ENCODE measurements at regions not wholly inside any gene's neighbourhood (a gene's known extent, or its start where the extent isn't known, plus 50 kb on each side); places are given as distances from the start of the nearest gene placed in this dataset.
"Not testable (repeated sequence)": the region's sequence is repeated elsewhere in the genome, so short reads cannot be mapped to it uniquely, and the experiment has no call there.

DNA sequence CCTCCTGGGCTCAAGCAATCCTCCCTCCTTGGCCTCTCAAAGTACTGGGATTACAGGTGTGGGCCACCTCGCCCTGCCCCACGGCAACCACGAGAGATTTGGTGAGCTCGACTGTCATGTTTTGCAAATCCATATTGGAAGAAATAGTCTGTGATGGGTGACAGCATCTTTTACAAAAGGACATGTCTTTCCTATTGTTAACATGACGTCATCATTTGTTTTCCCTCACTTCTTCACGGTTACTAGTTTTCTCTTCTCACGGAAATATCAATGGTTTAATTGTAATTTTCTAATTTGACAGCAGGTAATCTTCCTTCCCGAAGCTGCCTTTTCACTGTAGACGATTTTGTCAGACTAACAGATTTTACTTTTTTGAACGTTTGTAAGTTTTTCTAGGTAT lies 110.8 kb upstream of the GREM2 start:
- DNase-seq: no peak

DNA sequence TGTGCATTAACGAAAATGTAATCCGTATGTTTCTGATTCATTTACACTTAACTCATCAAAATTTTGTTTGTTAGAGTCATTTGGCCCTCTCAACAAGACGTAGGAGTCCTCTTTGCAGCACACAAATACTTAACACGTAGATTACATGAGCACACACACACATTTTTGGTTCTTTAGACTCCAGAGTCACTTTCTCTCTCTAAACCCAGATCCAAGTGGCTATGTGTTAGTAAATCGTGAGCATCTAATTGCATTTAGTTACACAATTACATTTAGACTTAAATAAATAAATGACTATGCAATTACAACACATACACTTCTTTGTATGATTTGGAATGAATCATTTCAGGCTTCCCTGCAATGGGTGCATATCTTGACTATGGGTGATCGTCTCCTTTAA lies 109.0 kb upstream of the GREM2 start:
- no peak for DNase-seq

DNA sequence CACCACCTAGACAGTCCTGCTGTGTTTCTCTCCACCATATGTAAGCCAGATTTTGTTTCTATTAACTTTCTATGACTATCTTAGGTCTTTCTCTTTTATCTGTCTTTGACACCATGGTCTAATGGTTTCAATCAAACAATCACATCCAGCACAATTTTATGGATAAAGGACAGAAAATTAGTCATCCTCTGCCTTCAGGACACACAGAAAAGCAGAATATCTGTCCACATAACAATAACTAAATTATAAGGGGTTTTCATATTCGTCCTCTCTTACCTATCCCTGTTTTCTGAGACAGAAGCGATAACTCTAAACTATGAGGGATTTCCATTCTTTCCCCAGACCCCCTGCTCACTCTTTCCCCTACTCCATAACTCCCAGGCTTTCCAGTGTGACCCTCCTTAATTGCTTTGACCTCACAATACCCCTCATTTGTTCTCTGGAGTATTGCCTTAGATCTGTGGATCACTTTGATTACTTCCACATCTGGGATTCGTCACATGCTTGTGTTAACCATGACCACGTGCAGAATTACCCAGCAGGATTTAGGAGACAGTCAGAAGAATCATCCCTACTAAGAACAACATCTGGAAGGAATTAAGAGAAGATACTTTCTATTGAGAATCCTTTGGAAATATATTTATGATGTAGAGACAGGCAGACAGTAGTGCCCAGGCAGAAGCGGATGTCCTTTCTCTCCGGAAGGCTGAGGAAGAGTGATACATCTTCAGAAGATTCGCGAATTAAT lies 108.2 kb upstream of the GREM2 start:
- DNase-seq: no peak

DNA sequence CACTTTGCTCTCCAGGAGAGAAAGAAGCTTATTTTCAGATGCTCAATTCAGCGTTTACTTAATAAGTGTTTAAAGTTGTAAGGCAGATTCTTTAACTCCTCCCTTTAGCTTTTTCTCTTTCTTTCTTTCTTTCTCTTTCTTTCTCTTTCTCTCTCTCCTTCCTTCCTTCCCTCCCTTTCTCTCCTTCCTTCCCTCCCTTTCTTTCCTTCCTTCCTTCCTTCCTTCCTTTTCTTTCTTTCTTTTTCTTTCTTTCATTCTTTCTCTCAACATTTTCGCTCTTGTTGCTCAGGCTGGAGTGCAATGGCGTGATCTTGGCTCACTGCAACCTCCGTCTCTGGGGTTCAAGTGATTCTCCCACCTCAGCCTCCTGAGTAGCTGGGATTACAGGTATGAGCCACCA lies 104.6 kb upstream of the GREM2 start:
- not testable (repeated sequence) for DNase-seq

DNA sequence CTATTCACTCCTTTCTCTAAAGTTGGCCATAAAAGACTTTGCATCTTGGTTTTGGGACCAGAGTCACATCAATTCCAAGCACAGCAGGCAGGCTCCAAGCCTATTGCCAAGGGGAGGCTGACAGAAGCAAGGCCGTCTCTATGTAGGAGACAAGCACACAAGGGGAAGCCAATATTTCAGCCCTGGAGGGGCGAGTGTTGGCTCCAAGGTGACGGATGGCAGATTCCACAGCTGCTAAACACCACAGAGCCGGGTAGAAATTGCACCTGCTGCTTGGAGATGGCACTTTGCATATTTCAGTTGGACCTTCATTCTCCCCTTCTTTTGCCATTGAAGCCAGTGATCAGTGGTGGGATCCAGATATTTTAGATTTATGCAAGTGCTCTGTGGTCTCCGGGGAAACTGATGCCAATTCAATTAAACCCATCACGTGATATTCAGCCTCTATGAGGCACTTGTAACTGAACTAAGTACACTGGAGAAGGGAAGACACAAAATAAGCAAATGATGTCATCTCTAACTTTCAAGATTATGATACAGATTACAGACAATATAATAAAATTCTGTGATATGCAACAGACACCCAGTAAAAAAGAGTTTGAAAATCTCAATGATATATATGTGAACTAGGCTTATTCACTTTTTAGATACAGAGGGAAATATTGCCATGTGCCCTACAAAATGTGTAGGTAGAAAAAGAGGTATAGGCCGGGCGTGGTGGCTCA lies 102.8 kb upstream of the GREM2 start:
- peak in 1 of 2 experiments; percentile 9 for DNase-seq

DNA sequence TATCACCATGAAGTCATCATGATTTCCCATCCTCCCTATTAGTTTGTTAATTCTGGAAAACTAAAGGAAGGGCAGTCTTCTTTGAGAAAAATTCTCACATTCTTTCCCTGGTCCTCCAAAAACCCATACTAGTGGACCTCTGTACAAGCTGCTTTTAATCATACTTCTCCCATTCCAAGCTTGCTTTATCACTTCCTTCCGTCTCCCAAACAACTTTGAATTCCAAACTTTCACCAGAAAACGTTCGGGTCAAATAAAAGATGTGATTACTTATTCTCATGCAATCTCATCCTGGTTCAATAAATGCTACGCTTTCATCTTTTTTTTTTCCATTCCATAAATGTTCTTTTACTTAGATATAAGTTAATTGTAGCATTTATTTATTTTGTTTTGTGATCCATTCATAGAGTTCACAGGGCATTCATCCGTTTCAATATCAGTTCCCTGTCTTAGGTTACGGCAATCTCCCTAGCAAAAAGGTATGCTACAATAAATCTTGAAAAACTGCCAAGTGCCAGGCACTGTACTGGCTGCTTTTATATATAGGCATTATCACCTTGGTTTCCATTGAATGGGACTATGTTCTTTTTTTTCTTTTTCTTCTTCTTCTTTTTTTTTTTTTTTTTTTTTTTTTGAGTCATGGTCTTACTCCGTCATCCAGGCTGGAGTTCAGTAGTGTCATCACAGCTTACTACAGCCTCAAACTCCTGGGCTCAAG lies 100.2 kb upstream of the GREM2 start:
- no peak for DNase-seq

DNA sequence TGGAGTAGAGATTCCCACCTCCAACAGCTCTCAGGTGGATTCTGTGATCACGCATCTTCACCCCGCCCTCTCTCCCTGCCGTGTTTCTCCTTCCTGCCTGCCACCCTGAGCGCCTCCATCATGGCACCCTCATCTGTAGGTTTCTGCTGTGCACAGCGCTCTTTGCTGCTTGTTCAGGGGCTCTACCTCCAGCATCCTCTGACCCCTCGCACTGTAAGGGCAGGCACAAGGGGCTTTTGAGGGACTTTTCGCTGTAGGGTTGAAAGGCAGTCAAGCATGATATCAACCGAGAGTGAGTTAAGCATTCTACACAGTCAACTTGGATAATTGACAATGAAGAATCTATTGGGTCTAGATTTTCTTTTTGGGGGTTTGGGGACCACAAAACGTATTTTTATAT lies 99.1 kb upstream of the GREM2 start:
- DNase-seq: no peak

DNA sequence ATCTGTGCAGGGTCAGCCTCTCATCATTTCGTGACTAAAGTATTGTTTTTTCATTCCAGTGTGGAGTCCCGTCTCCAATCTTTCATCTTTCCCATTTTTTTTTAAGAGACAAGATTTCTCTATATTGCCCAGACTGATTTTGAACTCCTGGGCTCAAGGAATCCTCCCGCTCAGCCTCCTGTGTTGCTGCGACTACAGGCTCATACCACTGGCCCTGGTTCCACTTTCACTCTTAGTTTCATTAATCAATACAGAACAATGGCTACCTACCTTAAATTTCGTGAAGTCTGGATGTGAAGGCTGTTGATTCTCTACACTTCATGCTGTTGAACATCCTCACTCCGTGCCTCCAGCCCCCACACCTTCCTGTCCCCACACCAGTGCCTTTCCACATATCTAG lies 97.7 kb upstream of the GREM2 start:
- DNase-seq: no peak

DNA sequence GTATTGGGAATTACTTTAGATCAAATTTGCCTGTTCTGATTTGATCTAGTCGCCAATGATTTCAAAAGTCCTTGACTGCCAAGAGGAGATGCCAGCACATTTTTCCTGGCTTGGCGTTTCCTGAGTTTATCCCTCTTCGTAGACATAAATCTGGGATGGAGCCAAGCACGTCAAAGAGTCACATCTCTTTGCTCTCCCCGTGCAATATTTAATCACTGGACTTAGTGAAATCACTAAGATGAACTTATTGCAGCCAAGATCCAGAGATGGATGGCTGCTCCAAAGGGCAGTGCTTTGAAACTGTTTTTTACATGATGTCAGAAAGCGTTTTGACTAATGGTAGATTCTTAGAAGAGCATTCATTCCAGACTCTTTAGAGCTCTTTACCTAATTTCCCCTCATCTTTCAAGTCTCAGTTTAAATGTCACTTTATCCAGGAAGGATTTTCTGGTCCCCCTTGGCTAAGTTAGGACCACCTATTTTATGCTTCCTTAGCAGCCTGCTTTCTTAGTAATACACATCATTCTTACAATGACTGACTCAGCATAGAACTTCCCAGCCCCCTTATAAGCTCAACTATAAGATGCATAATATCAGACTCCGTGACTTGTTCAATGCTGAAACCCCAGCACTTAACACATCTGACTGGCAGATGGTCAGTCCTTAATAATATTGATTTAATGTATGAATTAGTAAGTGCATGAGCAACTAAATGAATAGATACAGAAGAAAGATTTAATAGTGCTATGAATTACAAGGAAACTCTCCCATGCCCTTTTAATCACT lies 94.4 kb upstream of the GREM2 start:
- no peak for DNase-seq

DNA sequence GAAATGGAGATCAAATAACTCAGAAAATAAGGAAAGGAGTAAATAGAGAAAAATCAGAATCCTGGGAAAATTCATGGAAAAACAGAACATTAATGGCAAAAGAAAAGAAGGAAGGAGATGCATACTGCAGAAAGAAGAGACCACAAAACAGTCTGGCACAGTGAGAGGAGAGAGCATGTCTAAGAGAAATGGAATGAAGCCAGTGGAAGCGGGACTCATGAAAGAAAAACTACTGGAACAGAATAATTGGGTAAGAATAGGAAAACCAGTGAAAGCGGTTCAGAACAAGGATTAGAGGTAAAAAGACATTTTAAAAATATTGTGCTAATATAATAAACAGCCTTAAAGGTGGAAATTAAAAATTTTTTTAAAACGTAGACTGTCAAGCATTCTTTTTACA lies 93.6 kb upstream of the GREM2 start:
- no peak for DNase-seq

DNA sequence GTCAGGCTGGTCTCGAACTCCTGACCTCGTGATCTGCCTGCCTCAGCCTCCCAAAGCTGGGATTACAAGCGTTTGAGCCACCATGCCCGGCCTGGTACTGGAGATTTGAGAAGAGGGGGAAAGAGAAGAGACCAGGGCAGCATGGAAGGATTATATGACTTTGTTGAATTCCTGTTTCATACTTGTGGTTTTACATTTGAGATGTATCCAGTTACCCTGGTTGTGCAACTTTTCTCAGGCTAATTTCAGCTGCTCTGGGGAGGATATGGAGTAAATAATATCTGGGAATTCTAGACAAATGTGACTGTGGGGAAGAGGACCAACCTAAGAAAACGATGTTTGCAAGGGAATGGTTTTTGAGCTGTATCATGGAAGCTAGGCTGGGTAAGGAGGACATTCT lies 89.5 kb upstream of the GREM2 start:
- DNase-seq: no peak

DNA sequence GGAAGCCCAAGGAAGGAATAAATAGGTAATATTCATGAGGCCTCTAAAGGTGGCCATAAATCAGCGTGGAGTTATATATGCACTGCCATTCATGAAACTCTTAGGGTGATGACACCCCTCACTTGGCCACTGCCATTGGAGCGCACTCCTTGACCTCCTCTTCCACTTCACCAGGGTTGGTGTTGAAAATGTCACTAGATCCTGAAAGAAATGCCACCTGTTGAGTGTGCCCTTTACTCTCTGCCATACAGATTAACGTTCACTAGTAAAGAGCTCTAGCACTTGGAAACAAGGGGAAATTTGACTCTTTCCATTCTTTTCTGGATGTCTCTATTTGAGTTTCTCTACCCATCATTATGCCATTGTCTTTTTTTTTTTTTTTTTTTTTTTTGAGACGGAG lies 83.5 kb upstream of the GREM2 start:
- no peak for DNase-seq

DNA sequence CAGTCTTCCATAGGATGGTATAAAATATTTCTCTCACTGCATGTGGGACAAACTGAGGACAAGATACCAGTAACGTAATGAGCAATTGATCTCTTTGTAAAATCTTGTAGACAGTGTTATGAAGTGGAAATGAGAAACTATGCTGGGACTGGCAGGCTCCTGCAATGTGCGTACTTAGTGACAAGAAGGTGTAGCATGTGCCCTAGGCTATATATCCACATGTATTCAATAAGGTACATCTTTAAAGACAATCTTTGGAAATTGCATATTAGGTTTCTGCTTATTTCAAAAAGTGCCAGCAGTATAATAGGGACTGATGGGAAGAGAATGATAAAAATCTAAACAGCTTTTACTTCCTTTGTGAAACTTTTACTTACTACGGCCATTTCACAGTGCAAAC lies 81.9 kb upstream of the GREM2 start:
- no peak for DNase-seq

DNA sequence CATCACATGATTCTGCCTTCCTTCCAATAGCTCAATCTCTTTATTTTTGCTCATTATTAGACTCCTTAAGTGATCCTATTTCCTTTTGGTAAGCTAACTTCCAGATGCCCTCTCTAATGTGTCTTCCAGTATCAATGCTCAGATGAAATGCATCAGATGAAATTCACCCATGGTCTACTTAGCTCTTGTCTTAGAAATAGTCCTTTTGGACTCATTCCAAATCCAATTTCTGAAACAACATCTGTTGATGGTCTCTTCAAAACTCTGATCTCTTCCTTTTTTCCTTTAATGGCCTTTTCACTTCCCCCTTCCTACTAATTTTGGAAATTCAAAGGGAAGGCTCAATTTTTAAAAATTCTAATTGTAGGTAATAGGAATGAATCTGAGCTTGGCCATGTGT lies 81.1 kb upstream of the GREM2 start:
- no peak for DNase-seq

DNA sequence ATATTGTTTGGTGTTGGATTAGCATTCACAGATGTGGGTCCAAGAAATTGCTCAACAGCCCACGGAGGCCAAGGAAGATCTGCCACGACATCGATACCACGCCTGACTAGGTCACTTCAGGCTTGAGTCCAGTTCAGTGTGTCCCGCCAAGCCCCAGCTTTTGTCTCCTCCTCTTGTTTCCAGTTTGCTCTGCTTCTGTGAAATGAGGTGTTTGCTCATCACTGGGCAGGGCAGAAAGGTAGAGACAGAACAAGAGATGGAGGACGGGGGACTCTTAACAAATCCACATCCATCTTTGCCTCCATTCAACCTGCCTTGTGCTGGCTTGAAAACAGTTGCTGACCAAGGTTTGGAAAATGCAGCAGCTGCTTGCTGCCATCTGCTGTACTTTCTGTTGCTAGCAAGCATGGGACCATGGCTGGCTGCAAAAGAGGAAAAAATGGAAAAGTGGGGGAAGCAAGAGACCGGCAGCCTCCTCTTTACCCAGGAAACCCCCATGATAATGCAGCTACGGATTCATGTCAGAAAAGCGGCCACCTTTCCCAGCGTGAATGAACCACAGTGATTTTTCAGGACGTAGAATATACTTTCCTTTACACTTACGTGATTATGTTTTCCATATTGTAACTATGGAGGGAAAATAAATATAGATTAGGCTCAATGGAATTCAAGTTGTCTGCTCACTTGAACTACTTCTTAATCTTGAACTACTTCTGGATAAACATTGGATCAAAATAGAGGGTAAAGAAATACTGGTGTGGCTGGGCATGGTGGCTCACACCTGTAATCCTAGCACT lies 80.2 kb upstream of the GREM2 start:
- DNase-seq: peak; percentile 29 to 51

DNA sequence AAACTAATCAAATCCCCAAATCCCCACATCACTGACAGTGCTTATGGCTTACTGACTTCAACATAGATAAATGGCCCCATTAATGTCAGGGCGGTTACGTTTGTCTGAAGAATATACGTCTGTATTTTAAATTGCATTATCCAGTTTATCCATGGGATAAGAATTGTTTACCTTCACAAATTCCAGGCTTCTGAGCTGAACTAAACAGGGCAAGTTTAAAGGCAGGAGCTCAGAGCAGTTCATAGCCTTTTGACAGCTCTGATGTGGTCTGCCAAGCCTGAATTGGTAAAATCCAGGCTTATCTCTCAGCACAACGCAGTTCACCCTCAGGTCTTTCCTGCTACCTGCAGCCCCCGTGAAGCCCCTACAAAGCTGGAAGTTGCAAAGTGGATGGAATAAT lies 79.5 kb upstream of the GREM2 start:
- DNase-seq: no peak

DNA sequence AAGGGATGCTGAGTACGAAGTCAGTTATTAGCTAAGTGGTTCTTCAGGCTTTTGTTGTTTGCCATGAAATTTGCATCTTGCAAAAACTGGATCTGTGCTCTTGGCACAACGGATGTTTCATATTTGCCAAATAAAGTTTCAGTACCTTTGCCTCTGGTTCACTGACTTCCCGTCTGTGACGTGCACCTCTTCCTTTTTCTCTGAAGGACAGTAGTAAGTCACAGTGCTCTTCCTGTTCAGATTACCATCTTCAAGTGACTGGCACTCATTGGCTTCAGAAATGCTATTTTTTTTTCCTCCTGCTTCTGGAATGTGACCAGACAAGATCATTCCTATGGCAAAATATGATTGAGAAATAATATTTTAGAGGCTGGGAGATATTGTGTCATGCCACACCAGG lies 75.9 kb upstream of the GREM2 start:
- DNase-seq: no peak

DNA sequence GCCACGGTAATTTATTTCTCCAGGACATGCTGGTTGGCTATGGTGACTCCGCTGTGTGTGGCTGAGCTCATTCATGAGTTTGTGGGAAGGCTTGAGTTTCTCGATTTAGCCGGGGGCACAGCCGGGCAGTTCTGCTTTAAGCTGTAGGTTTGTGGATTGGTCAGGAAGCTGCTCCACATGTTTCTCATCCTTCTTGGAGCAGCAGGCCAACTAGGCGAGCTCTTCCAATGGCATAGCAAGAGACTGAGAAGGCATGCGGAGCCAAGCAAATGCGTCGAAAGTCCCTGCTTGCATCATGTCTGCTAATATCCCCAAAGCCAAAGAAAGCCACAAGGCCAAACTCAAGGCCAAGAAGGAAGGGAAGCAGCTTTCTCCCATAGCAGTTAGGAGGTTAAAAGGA lies 71.6 kb upstream of the GREM2 start:
- DNase-seq: no peak

DNA sequence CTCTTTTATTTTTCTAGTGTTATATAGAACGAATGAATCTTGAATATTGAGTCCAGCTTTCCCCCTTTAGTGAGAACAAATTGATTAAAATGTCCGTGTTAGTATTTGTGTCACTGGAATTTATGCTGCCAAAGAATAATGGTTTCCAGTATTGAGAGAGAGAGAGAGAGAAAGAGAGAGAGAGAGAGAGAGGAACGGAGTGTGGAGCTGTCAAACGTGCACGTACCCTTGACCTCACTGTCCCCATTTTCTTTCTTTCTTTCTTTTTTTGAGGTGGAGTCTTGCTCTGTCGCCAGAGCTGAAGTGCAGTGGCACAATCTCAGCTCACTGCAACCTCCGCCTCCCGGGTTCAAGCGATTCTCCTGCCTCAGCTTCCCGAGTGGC lies 70.9 kb upstream of the GREM2 start:
- no peak for DNase-seq

DNA sequence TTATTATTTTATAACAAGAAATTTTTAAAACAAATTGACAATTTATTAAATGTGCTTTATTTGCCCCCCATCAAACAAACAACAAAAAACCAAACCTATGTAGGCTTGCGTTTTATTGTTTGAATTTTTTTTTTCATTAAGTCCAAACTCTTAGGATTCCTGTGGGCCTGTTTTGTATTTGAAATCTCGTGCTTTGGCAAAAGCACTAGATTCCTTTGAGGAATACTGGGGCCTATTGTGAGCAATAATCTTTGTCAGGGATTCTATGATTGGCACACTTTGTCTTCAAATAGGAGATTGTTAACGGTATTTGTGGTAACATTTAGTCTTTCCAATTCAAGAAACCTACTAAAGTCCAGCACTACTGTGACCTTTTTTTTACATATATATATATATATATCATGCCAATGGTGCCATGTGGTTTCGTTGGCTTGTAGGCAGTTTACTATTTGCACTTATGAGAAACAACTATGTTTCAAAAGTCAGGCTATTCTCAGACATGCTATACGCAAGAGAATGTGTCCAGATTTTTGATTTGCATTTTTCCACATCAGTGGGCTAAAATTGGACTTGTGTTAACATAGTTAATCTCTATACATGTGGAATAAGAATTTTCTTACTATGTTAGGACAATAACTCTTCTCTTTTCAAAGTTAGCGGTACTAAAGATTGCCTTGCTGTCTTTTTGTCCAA lies 70.4 kb upstream of the GREM2 start:
- DNase-seq: no peak

DNA sequence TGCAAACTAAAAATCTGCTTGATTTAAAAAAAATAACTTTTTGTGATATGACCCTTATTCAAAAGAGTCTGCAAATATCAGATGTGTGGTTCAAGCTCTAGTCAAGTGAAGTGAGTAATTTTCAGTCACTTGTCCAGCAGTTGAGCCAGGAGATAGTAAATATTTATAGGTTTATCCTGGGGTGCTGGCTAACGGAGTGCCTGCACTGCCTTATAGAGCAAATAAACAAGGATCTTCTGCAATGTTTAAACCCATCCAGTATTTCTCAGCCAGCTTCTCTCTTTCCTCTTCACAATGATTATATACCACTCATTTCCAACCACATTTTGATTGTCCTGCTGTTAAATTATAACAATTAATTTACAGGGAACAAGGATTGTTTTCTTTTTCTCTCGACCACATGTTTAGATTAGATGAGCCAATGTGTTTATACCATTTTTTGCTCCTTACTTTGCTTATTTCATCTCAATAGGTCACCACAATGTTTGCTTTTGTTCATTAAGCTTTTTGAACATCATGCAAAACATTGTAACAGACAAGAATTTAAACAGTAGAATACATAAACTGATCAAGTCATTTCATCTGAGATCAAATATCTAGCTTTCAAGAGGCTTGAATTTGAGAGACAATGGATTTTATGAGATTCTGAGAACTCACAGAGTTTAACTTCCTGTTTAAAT lies 60.3 kb upstream of the GREM2 start:
- no peak for DNase-seq
